ENCODE measurements at regions not wholly inside any gene's neighbourhood (a gene's known extent, or its start where the extent isn't known, plus 50 kb on each side); places are given as distances from the start of the nearest gene placed in this dataset.

DNA sequence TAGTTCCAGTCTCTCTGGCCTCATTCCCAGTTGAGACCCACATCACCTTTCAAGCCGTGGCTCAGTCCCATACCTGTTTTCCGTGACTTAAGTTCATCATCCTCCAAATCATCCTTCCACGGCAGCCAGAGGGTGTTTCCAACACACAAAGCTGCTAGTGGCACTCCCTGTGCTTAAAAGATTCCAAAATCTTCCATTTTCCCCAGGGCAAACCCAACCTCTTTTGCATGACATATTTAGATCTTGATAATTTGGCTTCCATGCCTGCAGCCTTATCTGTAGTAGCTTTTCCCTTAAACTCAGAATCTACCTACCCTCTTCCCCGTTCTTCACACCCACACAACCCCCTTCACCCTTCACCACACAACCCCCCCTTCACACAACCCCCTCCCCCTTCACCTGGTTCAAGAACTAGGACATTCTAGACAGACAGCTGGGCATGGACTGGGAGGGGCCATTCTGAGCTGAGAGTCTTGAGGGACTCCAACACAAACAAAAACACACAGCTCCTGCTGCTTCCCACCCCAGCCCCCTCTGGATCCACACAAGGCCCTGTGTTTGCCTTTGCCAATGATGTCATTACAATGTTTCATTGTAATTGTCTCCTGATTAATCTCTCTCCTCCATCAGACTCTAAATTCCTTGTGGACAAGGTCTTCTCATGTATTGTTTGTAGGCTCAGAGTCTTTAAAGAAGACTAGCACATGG lies 268.2 kb downstream of the SH3GL2 start:
- CTCF ChIA-PET, result no interaction called here
- no peak overlapping the region for H3K4me2 ChIP-seq (replicated peaks; ENCODE audit: low read depth, low read length, poor library complexity, severe bottlenecking)
- POLR2A ChIA-PET, result no interaction called here
- H3K79me2 ChIP-seq (ENCODE audit: control insufficient read depth, insufficient read depth, low read length), result no peaks in the 10 kb centered on the region
- no peaks in the 10 kb centered on the region for H3K27me3 ChIP-seq (replicated peaks in 1 of 4; ENCODE audit: control extremely low read depth in 1 of 4, control insufficient read depth in 3 of 4, insufficient read depth in 4 of 4, low read length in 3 of 4)
- no peak for TF ChIP-seq EZH2 (IDR thresholded peaks at IDR 0.05; ENCODE audit: borderline replicate concordance, insufficient read depth, low read depth, low read length, poor library complexity, severe bottlenecking)
- TF ChIP-seq, protein P1, sequence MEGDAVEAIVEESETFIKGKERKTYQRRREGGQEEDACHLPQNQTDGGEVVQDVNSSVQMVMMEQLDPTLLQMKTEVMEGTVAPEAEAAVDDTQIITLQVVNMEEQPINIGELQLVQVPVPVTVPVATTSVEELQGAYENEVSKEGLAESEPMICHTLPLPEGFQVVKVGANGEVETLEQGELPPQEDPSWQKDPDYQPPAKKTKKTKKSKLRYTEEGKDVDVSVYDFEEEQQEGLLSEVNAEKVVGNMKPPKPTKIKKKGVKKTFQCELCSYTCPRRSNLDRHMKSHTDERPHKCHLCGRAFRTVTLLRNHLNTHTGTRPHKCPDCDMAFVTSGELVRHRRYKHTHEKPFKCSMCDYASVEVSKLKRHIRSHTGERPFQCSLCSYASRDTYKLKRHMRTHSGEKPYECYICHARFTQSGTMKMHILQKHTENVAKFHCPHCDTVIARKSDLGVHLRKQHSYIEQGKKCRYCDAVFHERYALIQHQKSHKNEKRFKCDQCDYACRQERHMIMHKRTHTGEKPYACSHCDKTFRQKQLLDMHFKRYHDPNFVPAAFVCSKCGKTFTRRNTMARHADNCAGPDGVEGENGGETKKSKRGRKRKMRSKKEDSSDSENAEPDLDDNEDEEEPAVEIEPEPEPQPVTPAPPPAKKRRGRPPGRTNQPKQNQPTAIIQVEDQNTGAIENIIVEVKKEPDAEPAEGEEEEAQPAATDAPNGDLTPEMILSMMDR (IDR thresholded peaks at IDR 0.05), result no peak
- no peak for DNase-seq
- no peak overlapping the region for H3K4me3 ChIP-seq (ENCODE audit: control extremely low read depth in 1 of 5, extremely low read depth in 1 of 5, insufficient read depth in 1 of 5, low read depth in 2 of 5, low read length in 4 of 5)
- Mint-ChIP-seq H3K9me3 (ENCODE audit: insufficient read depth) (peaks cover 6% of the 10 kb centered on the region), H3K27me3 (no peaks in the 10 kb centered on the region), H3K4me3 (no peak overlapping the region), H3K4me1 (no peaks in the 10 kb centered on the region), H3K27ac (no peak overlapping the region)
- no peaks in the 10 kb centered on the region for H4K20me1 ChIP-seq (ENCODE audit: control insufficient read depth, insufficient read depth, low read length, poor library complexity, severe bottlenecking)
- intact Hi-C loops (cut with micrococcal nuclease), result no loop called here
- no peak overlapping the region for H2AFZ ChIP-seq (ENCODE audit: insufficient read depth, low read depth, low read length, poor library complexity, severe bottlenecking)
- no peak overlapping the region for H3K9ac ChIP-seq (ENCODE audit: low read length)
- ATAC-seq (ENCODE audit: low read depth), result no peak
- 85% methylated on average over 4 of the region's 4 CpGs for WGBS (ENCODE audit: insufficient coverage)
- no peaks in the 10 kb centered on the region for H3K4me1 ChIP-seq (ENCODE audit: control insufficient read depth in 2 of 2, insufficient read depth in 2 of 2, low read length in 2 of 2)
- no peaks in the 10 kb centered on the region for H3K36me3 ChIP-seq (replicated peaks in 1 of 2; ENCODE audit: control extremely low read depth in 1 of 2, control insufficient read depth in 1 of 2, extremely low read depth in 1 of 2, insufficient read depth in 2 of 2, low read length in 1 of 2)
- H3K9me3 ChIP-seq (ENCODE audit: control extremely low read depth in 1 of 3, control insufficient read depth in 2 of 3, insufficient read depth in 1 of 3, low read length in 2 of 3), result peaks cover 0 to 16% (median 3%) of the 10 kb centered on the region in 3 donors
- H3K27ac ChIP-seq (ENCODE audit: low read length in 2 of 2), result no peak overlapping the region

DNA sequence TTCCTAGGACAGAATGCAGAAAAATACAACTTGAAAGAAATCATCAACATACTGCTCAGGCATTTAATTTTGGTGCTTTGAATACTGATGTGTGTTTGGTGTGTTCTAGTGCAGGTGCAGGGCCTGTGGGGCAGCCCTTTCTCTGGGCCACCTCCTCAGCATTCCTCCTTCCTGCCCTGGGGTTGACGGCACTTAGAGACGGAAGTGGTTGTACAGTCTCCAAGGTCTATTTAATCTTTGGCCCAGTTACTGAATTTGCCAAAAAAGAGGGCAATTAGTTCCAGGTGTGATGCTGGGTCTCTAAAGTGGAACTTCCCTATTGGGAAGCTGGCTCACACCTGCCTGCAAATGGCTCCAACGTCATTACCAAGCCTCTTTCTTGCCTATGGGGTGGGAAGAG lies 269.0 kb downstream of the SH3GL2 start:
- ATAC-seq (ENCODE audit: low read depth) (no peak), DNase-seq (no peak)
- ChIA-PET POLR2A (no interaction called here), CTCF (no interaction called here)
- Histone ChIP-seq H4K20me1 (ENCODE audit: control insufficient read depth, insufficient read depth, low read length, poor library complexity, severe bottlenecking) (no peaks in the 10 kb centered on the region), H3K4me1 (ENCODE audit: control insufficient read depth in 2 of 2, insufficient read depth in 2 of 2, low read length in 2 of 2) (no peaks in the 10 kb centered on the region), H2AFZ (ENCODE audit: insufficient read depth, low read depth, low read length, poor library complexity, severe bottlenecking) (no peak overlapping the region), H3K9me3 (ENCODE audit: control extremely low read depth in 1 of 3, control insufficient read depth in 2 of 3, insufficient read depth in 1 of 3, low read length in 2 of 3) (peaks cover 0 to 15% (median 3%) of the 10 kb centered on the region in 3 donors), H3K27me3 (replicated peaks in 1 of 4; ENCODE audit: control extremely low read depth in 1 of 4, control insufficient read depth in 3 of 4, insufficient read depth in 4 of 4, low read length in 3 of 4) (no peaks in the 10 kb centered on the region), H3K9ac (ENCODE audit: low read length) (no peak overlapping the region), H3K4me3 (ENCODE audit: control extremely low read depth in 1 of 5, extremely low read depth in 1 of 5, insufficient read depth in 1 of 5, low read depth in 2 of 5, low read length in 4 of 5) (no peak overlapping the region), H3K79me2 (ENCODE audit: control insufficient read depth, insufficient read depth, low read length) (no peaks in the 10 kb centered on the region), H3K36me3 (replicated peaks in 1 of 2; ENCODE audit: control extremely low read depth in 1 of 2, control insufficient read depth in 1 of 2, extremely low read depth in 1 of 2, insufficient read depth in 2 of 2, low read length in 1 of 2) (no peaks in the 10 kb centered on the region), H3K4me2 (replicated peaks; ENCODE audit: low read depth, low read length, poor library complexity, severe bottlenecking) (no peak overlapping the region), H3K27ac (ENCODE audit: low read length in 2 of 2) (no peak overlapping the region)
- Mint-ChIP-seq H3K27me3 (no peaks in the 10 kb centered on the region), H3K4me3 (no peak overlapping the region), H3K9me3 (ENCODE audit: insufficient read depth) (peaks cover 6% of the 10 kb centered on the region), H3K27ac (no peak overlapping the region), H3K4me1 (no peaks in the 10 kb centered on the region)
- TF ChIP-seq EZH2 (IDR thresholded peaks at IDR 0.05; ENCODE audit: borderline replicate concordance, insufficient read depth, low read depth, low read length, poor library complexity, severe bottlenecking), result no peak
- TF ChIP-seq, protein P1 (IDR thresholded peaks at IDR 0.05), result no peak
- intact Hi-C loops (cut with micrococcal nuclease), result no loop called here
- 100% methylated on average over 2 of the region's 3 CpGs for WGBS (ENCODE audit: insufficient coverage)

Measured in B cell (primary cell).